GM10266 (cell line): ENCODE measurements at regions not wholly inside any gene's neighbourhood (a gene's known extent, or its start where the extent isn't known, plus 50 kb on each side); places are given as distances from the start of the nearest gene placed in this dataset.
"Not testable (repeated sequence)": the region's sequence is repeated elsewhere in the genome, so short reads cannot be mapped to it uniquely, and the experiment has no call there.

Experiments used
- DNase-seq: peaks from one replicate; pipeline ENCODE4 v3.0.0; 2012; ENCODE audit errors: extremely low spot score
- TF ChIP-seq, protein P1 (sequence below): IDR thresholded peaks from 2 replicates; pipeline ENCODE4 v1.5.1; 2012; ENCODE audit warnings: mild to moderate bottlenecking, low read depth; ENCODE audit not compliant: control insufficient read depth, insufficient read depth; ENCODE audit errors: missing control alignments

DNA sequence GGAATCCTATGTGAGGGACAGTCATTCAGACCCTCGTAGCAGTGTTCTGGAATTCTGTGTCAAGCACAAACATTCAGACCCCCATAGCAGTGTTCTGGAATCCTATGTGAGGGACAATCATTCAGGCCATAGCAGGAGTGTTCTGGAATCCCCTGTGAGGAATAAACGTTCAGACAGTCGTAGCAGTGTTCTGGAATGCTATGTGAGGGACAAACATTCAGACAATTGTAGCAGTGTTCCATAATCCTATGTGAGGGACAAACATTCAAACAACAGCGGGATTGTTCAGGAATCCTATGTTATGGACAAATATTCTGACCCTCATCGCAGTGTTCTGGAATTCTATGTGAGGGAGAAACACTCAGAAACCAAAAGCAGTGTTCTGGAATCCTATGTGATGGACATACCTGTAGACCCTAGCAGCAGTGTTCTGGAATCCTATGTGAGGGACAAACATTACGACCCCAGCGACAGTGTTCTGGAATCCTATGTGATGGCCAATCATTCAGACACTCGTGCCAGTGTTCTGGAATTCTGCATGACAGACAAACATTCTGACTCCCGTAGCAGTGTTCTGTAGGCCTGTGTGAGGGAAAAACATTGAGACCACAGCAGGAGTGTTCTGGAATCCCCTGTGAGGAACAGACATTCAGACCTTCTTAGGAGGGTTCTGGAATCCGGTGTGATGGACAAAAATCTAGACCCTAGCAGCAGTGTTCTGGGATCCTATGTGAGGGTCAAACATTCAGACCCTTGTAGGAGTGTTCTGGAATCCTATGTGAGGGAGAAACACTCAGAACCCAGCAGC is 388.1 kb upstream of the SPATA31A5 start:
- DNase-seq: not testable (repeated sequence)

GRCh38 chr9:60526694-60527231 is 387.4 kb upstream of the SPATA31A5 start:
- not testable (repeated sequence) for DNase-seq

- not testable (repeated sequence) for DNase-seq
These were observed 369.7 kb upstream of the SPATA31A5 start for GRCh38 chr9:60544518-60544917.

GRCh38 chr9:60545346-60545877 is 368.8 kb upstream of the SPATA31A5 start:
- TF ChIP-seq, protein P1, sequence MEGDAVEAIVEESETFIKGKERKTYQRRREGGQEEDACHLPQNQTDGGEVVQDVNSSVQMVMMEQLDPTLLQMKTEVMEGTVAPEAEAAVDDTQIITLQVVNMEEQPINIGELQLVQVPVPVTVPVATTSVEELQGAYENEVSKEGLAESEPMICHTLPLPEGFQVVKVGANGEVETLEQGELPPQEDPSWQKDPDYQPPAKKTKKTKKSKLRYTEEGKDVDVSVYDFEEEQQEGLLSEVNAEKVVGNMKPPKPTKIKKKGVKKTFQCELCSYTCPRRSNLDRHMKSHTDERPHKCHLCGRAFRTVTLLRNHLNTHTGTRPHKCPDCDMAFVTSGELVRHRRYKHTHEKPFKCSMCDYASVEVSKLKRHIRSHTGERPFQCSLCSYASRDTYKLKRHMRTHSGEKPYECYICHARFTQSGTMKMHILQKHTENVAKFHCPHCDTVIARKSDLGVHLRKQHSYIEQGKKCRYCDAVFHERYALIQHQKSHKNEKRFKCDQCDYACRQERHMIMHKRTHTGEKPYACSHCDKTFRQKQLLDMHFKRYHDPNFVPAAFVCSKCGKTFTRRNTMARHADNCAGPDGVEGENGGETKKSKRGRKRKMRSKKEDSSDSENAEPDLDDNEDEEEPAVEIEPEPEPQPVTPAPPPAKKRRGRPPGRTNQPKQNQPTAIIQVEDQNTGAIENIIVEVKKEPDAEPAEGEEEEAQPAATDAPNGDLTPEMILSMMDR: no peak
- DNase-seq: no peak

- DNase-seq: peak; percentile 1
- TF ChIP-seq, protein P1: no peak
These were observed 368.3 kb upstream of the SPATA31A5 start for GRCh38 chr9:60545878-60546385.

DNA sequence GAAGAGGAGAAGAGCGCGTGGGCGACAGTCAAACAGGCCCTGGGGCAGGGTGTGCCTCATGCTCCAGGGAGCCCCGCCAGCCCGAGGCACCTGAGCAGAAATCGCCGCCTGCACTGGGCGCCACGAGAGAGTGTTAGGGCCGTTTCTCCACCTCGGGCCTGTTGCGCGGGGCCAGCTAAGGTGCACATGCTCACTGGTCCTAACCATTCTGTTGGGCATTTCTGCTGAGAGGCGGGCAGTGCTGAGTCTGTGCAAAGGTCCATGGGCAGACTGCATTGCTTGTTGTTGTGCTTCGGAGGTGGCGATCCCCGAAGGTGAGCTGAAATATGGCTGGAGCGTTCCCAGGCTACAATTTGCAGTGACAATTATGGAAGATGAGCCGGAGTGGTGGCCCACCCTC is 367.8 kb upstream of the SPATA31A5 start:
- TF ChIP-seq, protein P1: no peak
- peak; percentile 1 for DNase-seq

DNA sequence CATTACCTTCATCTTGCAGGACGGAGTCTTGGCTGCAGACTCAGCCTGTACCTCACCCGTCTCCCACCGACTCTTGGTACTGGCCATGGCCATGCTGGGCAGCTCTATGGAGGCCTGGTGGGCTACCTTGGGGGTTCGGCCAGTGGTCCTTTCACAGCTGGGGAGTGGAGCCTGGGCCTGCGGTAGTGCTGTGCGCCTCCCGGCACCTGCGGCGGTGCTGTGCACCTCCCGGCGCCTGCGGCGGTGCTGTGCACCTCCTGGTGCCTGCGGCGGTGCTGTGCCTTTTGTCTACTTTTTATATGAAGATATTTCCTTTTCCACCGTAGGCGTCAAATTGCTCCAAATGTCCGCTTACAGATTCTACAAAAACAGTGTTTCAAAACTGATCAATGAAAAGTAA is 367.2 kb upstream of the SPATA31A5 start:
- not testable (repeated sequence) for DNase-seq
